Heart right ventricle (tissue), 16 donors: ENCODE measurements at regions not wholly inside any gene's neighbourhood (a gene's known extent, or its start where the extent isn't known, plus 50 kb on each side); places are given as distances from the start of the nearest gene placed in this dataset.

Experiments used
- ATAC-seq, 8 donors: fragments of 200-7000 bp; cut with Tn5 transposase; one replicate each; pipeline ENCODE4 v1.9.1; 2020; ENCODE audit warnings: mild to moderate bottlenecking in 8 of 8, moderate library complexity in 8 of 8, moderate number of reproducible peaks in 1 of 8
- DNase-seq, 2 donors: peaks; one replicate each; pipeline ENCODE4 v3.0.0-alpha.2; 2020
- H3K27ac ChIP-seq, 10 donors: fragments of 200-600 bp; sonication (generic) in 2 of 10; one replicate each; pipeline versions ENCODE4 v1.5.0 to v1.8.0; 2020 to 2022; ENCODE audit warnings: mild to moderate bottlenecking in 3 of 10
- H3K27me3 ChIP-seq, 7 donors: fragments of 200-600 bp; one replicate each; pipeline ENCODE4 v1.8.0; 2021 to 2022; ENCODE audit warnings: mild to moderate bottlenecking in 2 of 7
- H3K36me3 ChIP-seq, 9 donors: fragments of 200-600 bp; sonication (generic) in 1 of 9; one replicate each; pipeline versions ENCODE4 v1.5.0 to v1.8.0; 2020 to 2022; ENCODE audit warnings: mild to moderate bottlenecking in 2 of 9
- H3K4me1 ChIP-seq, 9 donors: fragments of 200-600 bp; sonication (generic) in 1 of 9; one replicate each; pipeline versions ENCODE4 v1.5.0 to v1.8.0; 2020 to 2022; ENCODE audit warnings: mild to moderate bottlenecking in 4 of 9
- H3K4me3 ChIP-seq, 10 donors: fragments of 200-600 bp; sonication (generic) in 2 of 10; one replicate each; pipeline versions ENCODE4 v1.5.0 to v1.8.0; 2020 to 2022; ENCODE audit warnings: mild to moderate bottlenecking in 7 of 10, moderate library complexity in 2 of 10
- H3K9me3 ChIP-seq, 11 donors: fragments of 200-600 bp in 10 of 11; sonication (generic) in 2 of 11; one replicate each; pipeline versions ENCODE4 v1.5.0 to v1.8.0; 2013 to 2022; ENCODE audit warnings: mild to moderate bottlenecking in 2 of 11, control low read depth in 1 of 11, moderate library complexity in 1 of 11
- WGBS, 2 donors: extraction: QIAGEN DNeasy Blood & Tissue Kit; methylation state at CpG; one replicate each; pipeline ENCODE4 v1.1.7; 2013; ENCODE audit warnings: inconsistent platforms in 1 of 2; 5-methylcytosine and 5-hydroxymethylcytosine counted together
- intact Hi-C, 10 donors: fragments of 100-400 bp; cut with DNase I; formaldehyde crosslinking; loops; one replicate each; pipeline versions ENCODE4 v1.11.1 to v1.14.2; 2022
- TF ChIP-seq, protein P1 (sequence below), 9 donors: fragments of 200-600 bp; sonication (generic) in 2 of 9; IDR thresholded peaks; one replicate each; pipeline versions ENCODE4 v1.5.0 to v1.8.0; 2021 to 2022; ENCODE audit warnings: antibody characterized with exemption in 9 of 9, mild to moderate bottlenecking in 5 of 9, moderate library complexity in 1 of 9
- donor health status: Arrhythmogenic right ventricular cardiomyopathy.
- donor health status: ischemic (EF 13 %, LVEDD 7.1; RV severe dilation, severe dysfunction).
- donor health status: healthy with polysubstance abuse.
- donor health status: DM: no; HTN: yes; CAD: no.
- donor health status: DM: no; HTN: no; CAD: no.
- donor health status: ischemic (EF 25% LVEDD 6.9; RV normal size, moderate dysfunction).
- donor health status: ischemic (EF 25% LVEDD 5.7; RV mildly dilated, moderate dysfunction).
- donor health status: healthy.
- donor health status: DM: yes; HTN: yes; CAD: no.
- donor health status: Ischemic cardiomyopathy.
- donor health status: ischemic (EF 35%, LVEDD 5.7; RV mildly dilated, moderate dysfunction).
- donor health status: nonischemic (EF 11% LVEDD 7.7; RV severe dilation, severe dysfunction).
- donor health status: DM: yes; HTN: yes; CAD: no.
- donor health status: PGD.
- donor health status: ischemic (EF 29% LVEDD 5.4; RV normal size, mild dysfunction).
- donor health status: nonischemic (EF 23%, LVEDD 6.1; RV moderate dilation, normal function).

DNA sequence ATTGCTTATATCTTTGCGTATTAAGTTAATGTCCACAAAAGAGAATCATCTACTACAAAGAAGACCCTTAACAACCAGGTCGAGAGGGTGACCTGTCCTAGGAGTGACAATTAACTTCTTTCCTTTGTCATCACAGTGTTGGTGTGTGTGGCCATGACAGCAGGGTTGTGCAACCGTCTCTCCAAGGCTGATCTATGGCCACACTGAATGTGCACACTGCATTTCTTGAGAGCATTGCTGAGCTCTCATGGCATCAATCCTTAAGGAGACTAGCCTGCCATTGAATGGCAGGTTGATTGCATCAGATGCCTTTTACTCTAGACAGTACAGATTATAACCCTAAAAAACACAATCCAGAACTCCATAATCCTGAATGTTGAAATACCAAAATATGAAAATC lies 86.5 kb upstream of the OLFM3 start:
- 64% methylated on average over 3 of the region's 3 CpGs for WGBS, 2 donors
- H3K27me3 ChIP-seq = no peaks in the 10 kb centered on the region
- ATAC-seq (no peak), DNase-seq (no peak)
- no peak overlapping the region for H3K27ac ChIP-seq
- H3K36me3 ChIP-seq = no peaks in the 10 kb centered on the region
- TF ChIP-seq, protein P1, sequence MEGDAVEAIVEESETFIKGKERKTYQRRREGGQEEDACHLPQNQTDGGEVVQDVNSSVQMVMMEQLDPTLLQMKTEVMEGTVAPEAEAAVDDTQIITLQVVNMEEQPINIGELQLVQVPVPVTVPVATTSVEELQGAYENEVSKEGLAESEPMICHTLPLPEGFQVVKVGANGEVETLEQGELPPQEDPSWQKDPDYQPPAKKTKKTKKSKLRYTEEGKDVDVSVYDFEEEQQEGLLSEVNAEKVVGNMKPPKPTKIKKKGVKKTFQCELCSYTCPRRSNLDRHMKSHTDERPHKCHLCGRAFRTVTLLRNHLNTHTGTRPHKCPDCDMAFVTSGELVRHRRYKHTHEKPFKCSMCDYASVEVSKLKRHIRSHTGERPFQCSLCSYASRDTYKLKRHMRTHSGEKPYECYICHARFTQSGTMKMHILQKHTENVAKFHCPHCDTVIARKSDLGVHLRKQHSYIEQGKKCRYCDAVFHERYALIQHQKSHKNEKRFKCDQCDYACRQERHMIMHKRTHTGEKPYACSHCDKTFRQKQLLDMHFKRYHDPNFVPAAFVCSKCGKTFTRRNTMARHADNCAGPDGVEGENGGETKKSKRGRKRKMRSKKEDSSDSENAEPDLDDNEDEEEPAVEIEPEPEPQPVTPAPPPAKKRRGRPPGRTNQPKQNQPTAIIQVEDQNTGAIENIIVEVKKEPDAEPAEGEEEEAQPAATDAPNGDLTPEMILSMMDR (IDR thresholded peaks at IDR 0.05) = no peak
- H3K4me1 ChIP-seq = no peaks in the 10 kb centered on the region
- intact Hi-C loops = no loop called here
- H3K4me3 ChIP-seq = no peak overlapping the region
- H3K9me3 ChIP-seq = peaks cover 0 to 11% (median 0%) of the 10 kb centered on the region in 11 donors

DNA sequence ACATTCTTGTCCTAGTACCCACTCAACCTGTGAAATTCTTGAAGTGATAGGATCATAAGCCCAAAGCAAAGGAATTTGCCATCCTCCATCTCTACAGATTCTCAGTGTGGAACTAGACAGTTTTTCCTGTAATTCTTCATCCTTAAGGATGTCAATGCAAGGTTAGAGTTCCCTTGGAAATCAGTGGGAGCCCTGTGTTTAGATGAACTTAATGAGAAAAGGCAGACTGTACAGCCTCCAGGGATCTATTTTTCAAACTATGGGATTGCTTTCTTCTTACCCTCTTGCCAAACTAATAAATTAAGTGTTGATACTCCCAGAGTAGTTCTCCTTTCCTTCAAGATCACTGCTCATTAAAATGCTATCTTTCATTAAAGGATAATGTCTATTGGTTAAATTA lies 78.1 kb upstream of the OLFM3 start:
- TF ChIP-seq, protein P1 (IDR thresholded peaks at IDR 0.05) = no peak
- ATAC-seq (no peak), DNase-seq (no peak)
- no peak overlapping the region for H3K4me3 ChIP-seq
- intact Hi-C loops = loop anchor here in 1 of 10 donors (10.0 kb wide), 1 partner anchor 180 kb away; no protein-coding TSS in a partner anchor
- H3K4me1 ChIP-seq = no peaks in the 10 kb centered on the region
- no peaks in the 10 kb centered on the region for H3K36me3 ChIP-seq
- no peaks in the 10 kb centered on the region for H3K9me3 ChIP-seq
- H3K27me3 ChIP-seq = no peaks in the 10 kb centered on the region
- no peak overlapping the region for H3K27ac ChIP-seq

DNA sequence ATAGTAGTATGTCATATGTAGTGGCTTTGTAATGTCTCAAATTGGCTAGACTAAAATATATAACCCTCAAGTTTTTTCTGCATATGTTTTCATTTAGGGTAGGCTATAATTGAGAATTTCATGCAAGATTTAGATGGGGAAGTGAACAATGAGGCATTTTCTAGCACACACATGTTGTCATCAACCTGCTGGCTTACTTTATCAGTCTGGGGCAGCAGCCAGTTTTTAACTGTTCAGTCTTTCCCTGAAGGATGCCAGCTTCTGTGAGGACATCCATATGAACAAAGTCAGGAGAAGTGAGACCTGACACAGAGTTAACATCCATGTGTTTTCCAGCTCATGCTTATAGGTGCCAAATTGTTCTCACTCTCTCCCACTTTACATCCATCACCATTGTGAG lies 74.7 kb upstream of the OLFM3 start:
- peaks cover 0 to 12% (median 0%) of the 10 kb centered on the region in 11 donors for H3K9me3 ChIP-seq
- no peaks in the 10 kb centered on the region for H3K36me3 ChIP-seq
- TF ChIP-seq, protein P1 (IDR thresholded peaks at IDR 0.05) = no peak
- H3K27ac ChIP-seq = no peak overlapping the region
- no peak for DNase-seq
- no peak overlapping the region for H3K4me3 ChIP-seq
- ATAC-seq = no peak
- intact Hi-C loops = loop anchor here in 1 of 10 donors (10.0 kb wide), 1 partner anchor 183 kb away; no protein-coding TSS in a partner anchor
- no peaks in the 10 kb centered on the region for H3K27me3 ChIP-seq
- no peaks in the 10 kb centered on the region for H3K4me1 ChIP-seq

DNA sequence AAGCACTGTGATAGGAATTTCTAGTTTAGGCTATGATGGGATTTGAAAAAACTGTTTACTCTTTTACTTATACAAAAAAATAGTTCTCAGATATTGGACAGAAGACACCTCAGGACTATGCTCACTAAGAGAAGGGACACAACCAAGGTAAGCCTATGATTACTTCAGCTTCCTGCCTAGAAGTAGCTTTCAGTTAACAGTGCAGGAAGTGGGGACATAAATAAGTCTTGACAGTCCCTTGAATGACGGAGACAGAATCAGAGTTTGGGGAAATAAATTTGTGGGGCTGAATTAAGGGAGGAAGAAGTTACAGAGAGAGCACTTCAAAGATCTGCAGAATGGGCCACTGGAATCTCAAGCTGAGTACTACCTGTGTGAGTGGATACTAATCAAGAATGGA lies 53.8 kb upstream of the OLFM3 start:
- no peak overlapping the region for H3K4me3 ChIP-seq

More for the DNA sequence above, 53.8 kb upstream of the OLFM3 start:
- H3K4me1 ChIP-seq = no peaks in the 10 kb centered on the region
- 41 to 52% methylated on average over 1 of the region's 1 CpG for WGBS, 2 donors
- TF ChIP-seq, protein P1 (IDR thresholded peaks at IDR 0.05) = no peak
- no peaks in the 10 kb centered on the region for H3K27me3 ChIP-seq
- intact Hi-C loops = no loop called here
- H3K27ac ChIP-seq = no peak overlapping the region
- DNase-seq = no peak
- ATAC-seq = no peak
- no peaks in the 10 kb centered on the region for H3K36me3 ChIP-seq
- peaks cover 0 to 4% (median 0%) of the 10 kb centered on the region in 11 donors for H3K9me3 ChIP-seq
